Progenitor cell of endocrine pancreas (in vitro differentiated cells): ENCODE measurements at regions not wholly inside any gene's neighbourhood (a gene's known extent, or its start where the extent isn't known, plus 50 kb on each side); places are given as distances from the start of the nearest gene placed in this dataset.

Experiments used
- DNase-seq: peaks from one replicate; pipeline ENCODE4 v3.0.0; 2021; ENCODE audit warnings: low spot score; ENCODE audit not compliant: unreplicated experiment
- H3K27ac Mint-ChIP-seq: 2 replicates; pipeline ENCODE4 v1.8.0; 2021; ENCODE audit warnings: mild to moderate bottlenecking, moderate library complexity, mixed read lengths
- H3K27me3 Mint-ChIP-seq: 2 replicates; pipeline ENCODE4 v1.8.0; 2021; ENCODE audit warnings: mixed read lengths
- H3K36me3 Mint-ChIP-seq: 2 replicates; pipeline ENCODE4 v1.8.0; 2022; ENCODE audit warnings: mixed read lengths; ENCODE audit not compliant: insufficient read depth
- H3K4me1 Mint-ChIP-seq: 2 replicates; pipeline ENCODE4 v1.8.0; 2021; ENCODE audit warnings: low read depth, mixed read lengths
- H3K4me3 Mint-ChIP-seq: 2 replicates; pipeline ENCODE4 v1.8.0; 2021; ENCODE audit warnings: low read depth, mild to moderate bottlenecking, moderate library complexity, mixed read lengths
- H3K9me3 Mint-ChIP-seq: 2 replicates; pipeline ENCODE4 v1.8.0; 2021; ENCODE audit warnings: low read depth, mixed read lengths
- TF ChIP-seq, protein P1 (sequence below): fragments of 200-600 bp; sonication (generic); IDR thresholded peaks from one replicate; pipeline ENCODE4 v1.5.0; 2021; ENCODE audit warnings: antibody characterized with exemption, mild to moderate bottlenecking; ENCODE audit not compliant: unreplicated experiment

DNA sequence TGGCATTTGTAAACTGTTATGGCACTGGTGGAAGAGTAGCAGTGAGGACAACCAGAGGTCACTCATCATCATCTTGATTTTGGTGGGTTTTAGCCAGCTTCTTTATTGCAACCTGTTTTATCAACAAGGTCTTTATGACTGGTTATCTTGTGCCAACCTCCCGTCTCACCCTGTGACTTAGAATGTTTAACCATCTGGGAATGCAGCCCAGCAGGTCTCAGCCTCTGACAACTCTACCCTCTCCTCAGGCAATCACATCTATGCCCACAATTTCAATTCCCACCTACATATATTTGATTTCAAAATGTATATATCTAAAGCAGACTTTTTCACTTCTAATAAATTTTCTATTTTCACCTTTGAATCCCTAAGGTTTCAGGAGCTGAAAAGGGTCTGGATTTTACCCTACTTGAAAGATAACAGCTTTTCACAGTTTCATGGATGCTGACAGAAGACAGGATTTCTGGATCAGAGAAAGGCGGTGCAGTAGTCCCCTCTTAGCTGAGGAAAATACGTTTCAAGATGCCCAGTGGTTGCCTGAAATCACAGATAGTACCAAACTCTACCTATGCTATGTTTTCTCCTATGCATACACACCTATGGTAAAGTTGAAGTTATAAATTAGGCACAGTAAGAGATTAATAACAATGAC, 1171.8 kb downstream of the DIAPH3 start:
- H3K36me3 Mint-ChIP-seq, result no peaks in the 10 kb centered on the region

DNA sequence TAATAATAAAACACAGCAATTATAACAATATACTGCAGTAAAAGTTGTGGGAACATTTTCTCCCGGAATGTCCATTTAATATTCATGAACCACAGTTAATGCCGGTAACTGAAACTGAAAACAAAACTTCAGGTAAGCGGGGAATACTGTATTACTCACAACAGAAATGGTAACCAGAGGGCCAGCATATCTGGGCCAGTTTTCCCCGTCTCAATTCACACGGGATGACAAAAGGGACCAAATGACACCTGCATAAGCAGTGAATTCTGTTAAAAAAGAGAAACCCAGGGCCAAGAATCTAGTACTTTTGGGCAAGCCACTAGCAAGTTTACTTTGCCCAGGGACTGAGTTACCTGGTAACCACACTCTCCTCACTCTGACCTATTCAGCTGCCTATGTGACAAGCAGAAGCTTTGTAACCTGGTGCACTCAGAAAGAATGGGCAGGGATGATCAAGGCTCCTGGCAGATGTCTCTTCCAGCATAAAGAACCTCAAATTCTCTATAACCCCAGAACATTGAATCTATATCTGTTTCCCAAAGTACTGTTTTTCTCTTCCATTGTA, 1171.2 kb downstream of the DIAPH3 start:
- H3K27ac Mint-ChIP-seq, result no peak overlapping the region
- no peak overlapping the region for H3K4me3 Mint-ChIP-seq
- no peaks in the 10 kb centered on the region for H3K36me3 Mint-ChIP-seq
- H3K9me3 Mint-ChIP-seq, result no peaks in the 10 kb centered on the region
- TF ChIP-seq, protein P1, sequence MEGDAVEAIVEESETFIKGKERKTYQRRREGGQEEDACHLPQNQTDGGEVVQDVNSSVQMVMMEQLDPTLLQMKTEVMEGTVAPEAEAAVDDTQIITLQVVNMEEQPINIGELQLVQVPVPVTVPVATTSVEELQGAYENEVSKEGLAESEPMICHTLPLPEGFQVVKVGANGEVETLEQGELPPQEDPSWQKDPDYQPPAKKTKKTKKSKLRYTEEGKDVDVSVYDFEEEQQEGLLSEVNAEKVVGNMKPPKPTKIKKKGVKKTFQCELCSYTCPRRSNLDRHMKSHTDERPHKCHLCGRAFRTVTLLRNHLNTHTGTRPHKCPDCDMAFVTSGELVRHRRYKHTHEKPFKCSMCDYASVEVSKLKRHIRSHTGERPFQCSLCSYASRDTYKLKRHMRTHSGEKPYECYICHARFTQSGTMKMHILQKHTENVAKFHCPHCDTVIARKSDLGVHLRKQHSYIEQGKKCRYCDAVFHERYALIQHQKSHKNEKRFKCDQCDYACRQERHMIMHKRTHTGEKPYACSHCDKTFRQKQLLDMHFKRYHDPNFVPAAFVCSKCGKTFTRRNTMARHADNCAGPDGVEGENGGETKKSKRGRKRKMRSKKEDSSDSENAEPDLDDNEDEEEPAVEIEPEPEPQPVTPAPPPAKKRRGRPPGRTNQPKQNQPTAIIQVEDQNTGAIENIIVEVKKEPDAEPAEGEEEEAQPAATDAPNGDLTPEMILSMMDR, result no peak
- H3K4me1 Mint-ChIP-seq, result peaks cover 3% of the 10 kb centered on the region
- H3K27me3 Mint-ChIP-seq, result no peaks in the 10 kb centered on the region
- DNase-seq, result no peak

More for the DNA sequence above, 1171.8 kb downstream of the DIAPH3 start:
- no peak overlapping the region for H3K4me3 Mint-ChIP-seq
- H3K9me3 Mint-ChIP-seq, result no peaks in the 10 kb centered on the region
- H3K27me3 Mint-ChIP-seq, result no peaks in the 10 kb centered on the region
- no peak for DNase-seq
- TF ChIP-seq, protein P1, result no peak
- H3K4me1 Mint-ChIP-seq, result peaks cover 3% of the 10 kb centered on the region
- H3K27ac Mint-ChIP-seq, result no peak overlapping the region

DNA sequence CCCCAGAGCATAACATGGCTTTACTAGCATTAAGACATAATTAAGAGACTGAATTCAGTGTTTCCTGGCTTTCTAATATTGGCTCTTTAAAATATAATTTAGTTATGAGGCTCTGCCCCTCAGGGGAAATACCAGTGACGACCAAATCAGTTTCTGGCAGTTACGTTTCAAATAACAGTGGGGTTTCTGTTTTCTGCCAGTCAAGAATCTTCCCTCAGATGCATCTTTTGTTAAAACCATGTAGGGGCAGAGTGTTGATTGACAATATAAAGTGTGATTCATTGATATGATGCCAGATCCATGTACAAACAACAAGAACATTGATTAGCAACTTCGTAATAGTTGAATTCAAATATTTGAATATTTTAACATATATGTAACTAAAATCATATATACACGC, 1169.7 kb downstream of the DIAPH3 start:
- DNase-seq, result no peak
- Mint-ChIP-seq H3K4me1 (peaks cover 3% of the 10 kb centered on the region), H3K27ac (no peak overlapping the region), H3K9me3 (no peaks in the 10 kb centered on the region), H3K36me3 (no peaks in the 10 kb centered on the region), H3K27me3 (no peaks in the 10 kb centered on the region), H3K4me3 (no peak overlapping the region)
- TF ChIP-seq, protein P1, result no peak

DNA sequence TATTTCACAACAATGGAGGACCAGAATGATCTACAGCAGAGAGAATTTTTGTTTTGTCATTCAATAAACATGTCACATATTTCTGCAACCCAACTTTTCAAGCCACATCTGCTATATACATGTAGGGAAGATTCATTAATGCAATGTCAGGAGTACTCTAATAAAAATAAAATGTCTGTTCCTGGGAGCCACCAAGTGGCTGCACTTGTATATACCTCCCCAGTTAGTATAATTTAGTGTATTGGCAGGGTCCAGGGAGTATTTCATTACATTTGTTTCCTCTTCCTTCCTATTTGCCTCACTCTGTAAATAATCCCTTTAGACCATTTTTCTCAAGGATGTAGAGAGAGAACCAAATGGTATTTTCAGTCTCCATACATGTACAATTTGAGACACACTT, 1169.0 kb downstream of the DIAPH3 start:
- Mint-ChIP-seq H3K4me3 (no peak overlapping the region), H3K4me1 (peaks cover 3% of the 10 kb centered on the region), H3K27ac (no peak overlapping the region), H3K36me3 (no peaks in the 10 kb centered on the region), H3K27me3 (no peaks in the 10 kb centered on the region), H3K9me3 (no peaks in the 10 kb centered on the region)
- TF ChIP-seq, protein P1, result peak; percentile 28
- DNase-seq, result no peak

GRCh38 chr13:58998716-58999115, 1165.0 kb downstream of the DIAPH3 start:
- Mint-ChIP-seq H3K4me3 (no peak overlapping the region), H3K27me3 (no peaks in the 10 kb centered on the region), H3K36me3 (no peaks in the 10 kb centered on the region), H3K9me3 (peaks cover 7% of the 10 kb centered on the region), H3K4me1 (no peaks in the 10 kb centered on the region), H3K27ac (no peak overlapping the region)
- TF ChIP-seq, protein P1, result no peak
- no peak for DNase-seq
